ENCODE measurements at regions not wholly inside any gene's neighbourhood (a gene's known extent, or its start where the extent isn't known, plus 50 kb on each side); places are given as distances from the start of the nearest gene placed in this dataset.

DNA sequence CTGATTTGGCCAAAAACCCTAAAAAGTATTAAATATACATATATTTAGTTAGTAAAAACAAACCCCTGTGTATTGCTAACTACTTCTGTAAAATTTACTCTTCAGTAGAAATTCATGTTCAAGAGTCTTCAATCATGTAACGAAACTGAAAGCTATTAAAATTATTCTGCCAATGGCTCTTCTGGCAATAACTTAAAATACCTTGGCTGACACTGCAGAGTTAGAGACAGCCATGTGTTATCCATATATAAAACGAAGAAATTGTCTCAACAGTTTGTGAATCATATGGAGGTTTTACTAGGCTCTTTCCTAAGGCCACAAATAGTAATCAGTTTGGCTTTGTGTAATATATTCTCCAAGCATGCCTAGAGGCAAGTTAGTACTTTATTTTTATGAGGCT, 357.2 kb downstream of the COL11A1 start:
- no peak for TF ChIP-seq POLR2A (IDR thresholded peaks at IDR 0.05; ENCODE audit: extremely low read depth, insufficient read length)
- TF ChIP-seq, protein P1, sequence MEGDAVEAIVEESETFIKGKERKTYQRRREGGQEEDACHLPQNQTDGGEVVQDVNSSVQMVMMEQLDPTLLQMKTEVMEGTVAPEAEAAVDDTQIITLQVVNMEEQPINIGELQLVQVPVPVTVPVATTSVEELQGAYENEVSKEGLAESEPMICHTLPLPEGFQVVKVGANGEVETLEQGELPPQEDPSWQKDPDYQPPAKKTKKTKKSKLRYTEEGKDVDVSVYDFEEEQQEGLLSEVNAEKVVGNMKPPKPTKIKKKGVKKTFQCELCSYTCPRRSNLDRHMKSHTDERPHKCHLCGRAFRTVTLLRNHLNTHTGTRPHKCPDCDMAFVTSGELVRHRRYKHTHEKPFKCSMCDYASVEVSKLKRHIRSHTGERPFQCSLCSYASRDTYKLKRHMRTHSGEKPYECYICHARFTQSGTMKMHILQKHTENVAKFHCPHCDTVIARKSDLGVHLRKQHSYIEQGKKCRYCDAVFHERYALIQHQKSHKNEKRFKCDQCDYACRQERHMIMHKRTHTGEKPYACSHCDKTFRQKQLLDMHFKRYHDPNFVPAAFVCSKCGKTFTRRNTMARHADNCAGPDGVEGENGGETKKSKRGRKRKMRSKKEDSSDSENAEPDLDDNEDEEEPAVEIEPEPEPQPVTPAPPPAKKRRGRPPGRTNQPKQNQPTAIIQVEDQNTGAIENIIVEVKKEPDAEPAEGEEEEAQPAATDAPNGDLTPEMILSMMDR (IDR thresholded peaks at IDR 0.05; ENCODE audit: low read depth, low read length) = no peak
- no peak for TF ChIP-seq MYC (IDR thresholded peaks at IDR 0.05; ENCODE audit: low read depth, low read length)
- TF ChIP-seq, protein P2, sequence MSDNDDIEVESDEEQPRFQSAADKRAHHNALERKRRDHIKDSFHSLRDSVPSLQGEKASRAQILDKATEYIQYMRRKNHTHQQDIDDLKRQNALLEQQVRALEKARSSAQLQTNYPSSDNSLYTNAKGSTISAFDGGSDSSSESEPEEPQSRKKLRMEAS (IDR thresholded peaks at IDR 0.05; ENCODE audit: low read depth, low read length) = no peak
- H3K4me3 ChIP-seq (ENCODE audit: low read depth, low read length) = no peak overlapping the region

DNA sequence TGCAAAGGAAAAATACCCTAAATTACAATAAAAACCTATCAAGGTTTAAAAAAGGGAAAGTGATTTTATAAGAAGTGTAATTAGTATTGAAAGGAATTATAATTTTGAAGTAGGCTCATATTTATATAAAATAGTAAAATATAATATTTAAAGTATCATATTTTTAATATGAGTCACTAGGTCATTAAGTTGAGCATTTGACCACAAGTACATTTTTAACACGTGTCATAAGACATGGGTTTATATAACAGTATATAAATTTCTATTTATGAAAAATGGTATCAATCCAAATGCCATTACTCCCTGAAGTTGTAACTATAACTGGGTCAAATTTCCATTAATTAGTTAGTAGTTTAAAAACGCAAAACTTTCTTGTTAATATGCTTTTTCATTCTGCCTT, 365.9 kb downstream of the COL11A1 start:
- DNase-seq (ENCODE audit: low read depth) = no peak
- TF ChIP-seq MYC (IDR thresholded peaks at IDR 0.05; ENCODE audit: low read depth, low read length) = no peak
- no peak for TF ChIP-seq POLR2A (IDR thresholded peaks at IDR 0.05; ENCODE audit: extremely low read depth, insufficient read length)
- TF ChIP-seq, protein P2 (IDR thresholded peaks at IDR 0.05; ENCODE audit: low read depth, low read length) = no peak
- TF ChIP-seq, protein P1 (IDR thresholded peaks at IDR 0.05; ENCODE audit: low read depth, low read length) = no peak
- no peak overlapping the region for H3K4me3 ChIP-seq (ENCODE audit: low read depth, low read length)

More for the DNA sequence above, 357.2 kb downstream of the COL11A1 start:
- DNase-seq (ENCODE audit: low read depth) = no peak

DNA sequence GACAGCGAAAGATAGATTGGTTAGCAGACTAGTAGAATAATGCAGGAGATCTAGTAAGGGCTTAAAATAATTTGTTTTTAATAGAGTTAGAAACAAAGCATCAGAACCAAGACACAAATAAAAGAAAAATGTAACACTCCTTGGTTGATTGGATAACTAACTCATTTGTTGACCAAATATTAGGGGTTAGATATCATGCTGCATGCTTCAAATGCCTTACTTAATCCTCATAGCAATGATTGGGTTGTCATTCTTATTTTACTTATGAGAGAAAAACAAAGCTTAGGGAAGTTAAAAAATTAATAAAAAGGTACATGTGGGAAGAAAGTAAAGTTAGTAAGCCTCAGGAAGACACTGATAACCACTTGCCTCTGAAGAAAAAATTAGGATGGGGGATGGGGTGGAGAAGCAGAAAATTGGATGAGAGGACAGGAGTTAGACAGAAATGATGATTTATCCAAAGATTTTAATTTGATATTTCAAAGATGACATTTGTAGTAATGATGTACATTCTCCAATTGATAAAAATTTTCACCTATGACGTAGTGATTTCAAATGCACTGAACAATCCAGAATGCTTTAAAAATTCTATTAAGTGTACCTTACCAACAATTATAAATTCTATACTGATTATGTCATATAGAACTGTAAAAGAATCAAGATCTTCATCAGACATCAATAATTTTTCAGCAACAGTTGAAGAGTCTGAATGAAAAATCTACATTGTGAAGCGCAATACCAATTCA, 374.7 kb downstream of the COL11A1 start:
- TF ChIP-seq, protein P2 (IDR thresholded peaks at IDR 0.05; ENCODE audit: low read depth, low read length) = no peak
- no peak for TF ChIP-seq MYC (IDR thresholded peaks at IDR 0.05; ENCODE audit: low read depth, low read length)
- no peak for TF ChIP-seq POLR2A (IDR thresholded peaks at IDR 0.05; ENCODE audit: extremely low read depth, insufficient read length)
- TF ChIP-seq, protein P1 (IDR thresholded peaks at IDR 0.05; ENCODE audit: low read depth, low read length) = no peak
- no peak overlapping the region for H3K4me3 ChIP-seq (ENCODE audit: low read depth, low read length)
- no peak for DNase-seq (ENCODE audit: low read depth)

DNA sequence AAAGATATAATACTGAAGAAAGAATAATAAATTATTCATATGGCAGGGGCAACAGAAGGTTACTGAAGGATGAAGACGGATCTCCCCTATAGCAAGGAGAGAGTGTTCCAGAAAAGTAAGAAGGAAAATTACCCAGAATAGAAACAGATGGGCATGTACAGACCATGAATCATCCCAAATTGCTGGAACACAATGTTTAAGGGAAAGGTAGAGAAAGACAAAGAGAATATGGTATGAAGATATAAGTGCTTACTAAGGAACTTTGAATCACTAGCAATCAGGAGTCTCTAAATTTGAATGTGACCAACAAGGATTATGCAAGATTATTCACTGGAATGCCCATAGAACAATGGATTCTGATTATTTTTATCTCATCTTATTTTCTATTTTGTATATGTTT, 375.4 kb downstream of the COL11A1 start:
- no peak overlapping the region for H3K4me3 ChIP-seq (ENCODE audit: low read depth, low read length)
- no peak for DNase-seq (ENCODE audit: low read depth)
- TF ChIP-seq, protein P1 (IDR thresholded peaks at IDR 0.05; ENCODE audit: low read depth, low read length) = no peak
- TF ChIP-seq, protein P2 (IDR thresholded peaks at IDR 0.05; ENCODE audit: low read depth, low read length) = no peak
- no peak for TF ChIP-seq POLR2A (IDR thresholded peaks at IDR 0.05; ENCODE audit: extremely low read depth, insufficient read length)
- no peak for TF ChIP-seq MYC (IDR thresholded peaks at IDR 0.05; ENCODE audit: low read depth, low read length)

DNA sequence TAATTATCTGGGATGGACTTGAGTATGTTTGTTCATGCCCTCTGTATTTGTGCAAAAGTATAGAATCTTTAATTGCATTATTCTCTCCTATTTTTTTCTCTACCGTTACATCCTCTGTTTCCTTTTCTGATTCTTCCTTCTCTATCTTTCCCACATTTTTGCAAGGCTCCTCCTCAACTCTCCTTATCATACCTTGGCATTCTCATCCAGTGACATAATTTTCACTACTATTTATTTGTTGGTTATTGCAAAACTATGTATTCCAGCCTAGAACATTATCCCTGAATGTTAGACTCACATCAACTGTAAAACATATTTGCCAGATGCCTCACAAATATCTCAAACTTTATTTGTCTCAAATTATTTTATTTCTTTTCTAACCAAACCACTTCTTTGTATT, 381.9 kb downstream of the COL11A1 start:
- TF ChIP-seq MYC (IDR thresholded peaks at IDR 0.05; ENCODE audit: low read depth, low read length) = no peak
- TF ChIP-seq, protein P2 (IDR thresholded peaks at IDR 0.05; ENCODE audit: low read depth, low read length) = no peak
- TF ChIP-seq, protein P1 (IDR thresholded peaks at IDR 0.05; ENCODE audit: low read depth, low read length) = no peak
- DNase-seq (ENCODE audit: low read depth) = no peak
- no peak overlapping the region for H3K4me3 ChIP-seq (ENCODE audit: low read depth, low read length)

All from NB4 (cell line).